Omental fat pad (tissue), 3 donors: ENCODE measurements at regions not wholly inside any gene's neighbourhood (a gene's known extent, or its start where the extent isn't known, plus 50 kb on each side); places are given as distances from the start of the nearest gene placed in this dataset.

Experiments used
- ATAC-seq: fragments of 150-250 bp; one replicate; pipeline ENCODE4 v1.9.1; 2016; ENCODE audit warnings: mild to moderate bottlenecking, moderate library complexity; ENCODE audit not compliant: low FRiP score
- DNase-seq: peaks from one replicate; pipeline ENCODE4 v3.0.0-alpha.2; 2019; ENCODE audit warnings: low spot score
- CTCF ChIP-seq, 3 donors: fragments of 450-650 bp; IDR thresholded peaks; one replicate each; pipeline ENCODE4 v1.5.1; 2016 to 2017; ENCODE audit warnings: antibody characterized with exemption in 3 of 3, mild to moderate bottlenecking in 3 of 3, moderate library complexity in 2 of 3

GRCh38 chr16:85994492-85995490 lies 95.8 kb downstream of the IRF8 start:
- DNase-seq, result no peak
- ATAC-seq, result no peak
- TF ChIP-seq CTCF (IDR thresholded peaks at IDR 0.05), result no peak

- ATAC-seq (no peak), DNase-seq (no peak)
- no peak for TF ChIP-seq CTCF (IDR thresholded peaks at IDR 0.05)
Observed at GRCh38 chr16:85995541-85996423, 96.8 kb downstream of the IRF8 start.

- TF ChIP-seq CTCF (IDR thresholded peaks at IDR 0.05), result no peak
- ATAC-seq (no peak), DNase-seq (no peak)
Observed at GRCh38 chr16:85996843-85997242, 97.9 kb downstream of the IRF8 start.

- TF ChIP-seq CTCF (IDR thresholded peaks at IDR 0.05), result no peak
Observed at GRCh38 chr16:85998171-85998867, 99.4 kb downstream of the IRF8 start.

GRCh38 chr16:85998868-85999729 lies 100.1 kb downstream of the IRF8 start:
- ATAC-seq (no peak), DNase-seq (no peak)
- TF ChIP-seq CTCF (IDR thresholded peaks at IDR 0.05), result no peak

More at GRCh38 chr16:85998171-85998867, 99.4 kb downstream of the IRF8 start:
- ATAC-seq (no peak), DNase-seq (no peak)

- ATAC-seq (no peak), DNase-seq (no peak)
- no peak for TF ChIP-seq CTCF (IDR thresholded peaks at IDR 0.05)
Observed at GRCh38 chr16:85999778-86000177, 100.8 kb downstream of the IRF8 start.
